Spleen (tissue), 11 donors: ENCODE measurements at regions not wholly inside any gene's neighbourhood (a gene's known extent, or its start where the extent isn't known, plus 50 kb on each side); places are given as distances from the start of the nearest gene placed in this dataset.

ENCODE experiments used
- DNase-seq: peaks from one replicate; pipeline ENCODE4 v3.0.0-alpha.2; 2020
- H3K27ac ChIP-seq, 8 donors: fragments of 200-600 bp; sonication (generic) in 7 of 8; 1 replicate in 4 of 8; 2 replicates in 4 of 8; pipeline versions ENCODE4 v1.5.0 to v1.8.0; 2016 to 2021; ENCODE audit warnings: inconsistent platforms in 4 of 8, mild to moderate bottlenecking in 4 of 8, moderate library complexity in 1 of 8
- H3K27me3 ChIP-seq, 7 donors: fragments of 200-600 bp; sonication (generic) in 6 of 7; replicated peaks in 1 of 7; 1 replicate in 4 of 7; 2 replicates in 3 of 7; pipeline versions ENCODE4 v1.5.0 to v1.8.0; 2016 to 2021; ENCODE audit warnings: inconsistent platforms in 3 of 7, mild to moderate bottlenecking in 1 of 7
- H3K36me3 ChIP-seq, 6 donors: fragments of 200-600 bp; sonication (generic) in 5 of 6; 1 replicate in 4 of 6; 2 replicates in 2 of 6; pipeline versions ENCODE4 v1.5.0 to v1.8.0; 2016 to 2021; ENCODE audit warnings: inconsistent platforms in 2 of 6
- H3K4me1 ChIP-seq, 6 donors: fragments of 200-600 bp; sonication (generic) in 5 of 6; 1 replicate in 3 of 6; 2 replicates in 3 of 6; pipeline versions ENCODE4 v1.5.0 to v1.8.0; 2016 to 2021; ENCODE audit warnings: inconsistent platforms in 3 of 6
- H3K4me3 ChIP-seq, 8 donors: fragments of 200-600 bp; sonication (generic) in 7 of 8; 1 replicate in 4 of 8; 2 replicates in 4 of 8; pipeline versions ENCODE4 v1.5.0 to v1.8.0; 2016 to 2021; ENCODE audit warnings: inconsistent platforms in 4 of 8, mild to moderate bottlenecking in 4 of 8, moderate library complexity in 2 of 8
- H3K9me3 ChIP-seq, 8 donors: fragments of 200-600 bp; sonication (generic) in 7 of 8; 1 replicate in 4 of 8; 2 replicates in 4 of 8; pipeline versions ENCODE4 v1.5.0 to v1.8.0; 2016 to 2021; ENCODE audit warnings: inconsistent platforms in 4 of 8
- POLR2A ChIP-seq, 3 donors: fragments of 450-650 bp; IDR thresholded peaks; one replicate each; pipeline ENCODE4 v1.5.1; 2017; ENCODE audit warnings: antibody characterized with exemption in 3 of 3, mild to moderate bottlenecking in 1 of 3
- POLR2AphosphoS5 ChIP-seq, 3 donors: sonication (generic); formaldehyde crosslinking; IDR thresholded peaks; one replicate each; pipeline ENCODE4 v1.5.1; 2017; ENCODE audit warnings: antibody characterized with exemption in 3 of 3
- WGBS, 5 donors: extraction: QIAGEN DNeasy Blood & Tissue Kit in 3 of 5; methylation state at CpG; one replicate each; pipeline versions ENCODE4 v1.1.5 to v1.1.7; 2013 to 2018; 5-methylcytosine and 5-hydroxymethylcytosine counted together
- intact Hi-C: fragments of 100-400 bp; cut with DNase I; formaldehyde crosslinking; loops from one replicate; pipeline ENCODE4 v1.15.0; 2023; ENCODE audit warnings: low total_unique reads
- TF ChIP-seq, protein P1 (sequence below), 11 experiments: fragments of 200-600 bp in 7 of 11; fragments of 450-650 bp in 4 of 11; sonication (generic) in 4 of 11; IDR thresholded peaks in 8 of 11; conservative IDR thresholded peaks in 3 of 11; 1 replicate in 7 of 11; 2 replicates in 4 of 11; pipeline versions ENCODE4 v1.4.0 to v1.8.0; 2016 to 2021; ENCODE audit warnings: antibody characterized with exemption in 11 of 11, inconsistent platforms in 4 of 11, mild to moderate bottlenecking in 1 of 11
- donor health status: healthy with polysubstance abuse.
- donor health status: DM: no; HTN: no; CAD: no; lungs with moderate emphysema.
- donor health status: DM: no; HTN: no; CAD: no.
- donor health status: Bipolar disorder and iron deficiency.
- donor health status: healthy.
- donor health status: DM: no; HTN: no; CAD: no.
- donor health status: DM: yes; HTN: yes; CAD: no.

DNA sequence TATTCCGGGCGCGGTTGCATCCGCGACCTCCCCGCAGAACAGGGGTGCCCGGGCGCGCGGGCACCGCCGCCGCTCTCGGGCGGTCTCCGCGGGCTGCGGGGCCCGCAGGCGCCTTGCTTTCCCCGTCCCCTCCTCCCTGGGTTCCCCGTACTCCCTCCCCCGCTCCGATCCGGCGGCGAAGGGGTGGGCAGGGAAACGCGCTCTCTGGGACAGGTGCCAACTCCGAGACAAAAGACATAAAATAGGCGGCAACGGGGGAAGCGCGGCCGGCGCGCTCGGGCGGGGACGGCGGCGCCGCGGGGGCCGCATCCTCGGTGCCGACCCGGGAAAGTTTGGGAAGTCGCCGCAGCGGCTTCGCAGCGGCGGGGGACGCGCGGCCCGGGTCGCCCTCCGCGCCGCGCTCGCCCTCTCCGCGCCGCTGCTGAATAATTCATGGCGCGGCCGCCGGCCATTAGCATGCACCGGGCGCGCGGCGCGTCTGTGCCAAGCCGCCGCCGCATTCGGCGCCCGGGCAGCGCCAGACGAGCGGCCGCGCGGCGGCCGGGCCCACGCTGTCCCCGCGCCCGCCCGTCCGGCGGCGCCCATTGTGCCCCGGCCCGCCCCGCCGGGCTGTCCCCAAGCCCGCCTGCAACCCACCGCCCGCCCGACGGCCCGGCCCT, 78.7 kb upstream of the PPARA start:
- peak overlapping the region; percentile 80 to 98 (median 94) for H3K27ac ChIP-seq
- DNase-seq = peak; percentile 92
- intact Hi-C loops = loop anchor here (10.0 kb wide), 1 partner anchor 67 kb away; no protein-coding TSS in a partner anchor
- peaks cover 0 to 3% (median 0%) of the 10 kb centered on the region in 7 donors for H3K27me3 ChIP-seq
- TF ChIP-seq POLR2A (IDR thresholded peaks at IDR 0.05) = peak in 1 of 3 donors; percentile 32
- TF ChIP-seq POLR2AphosphoS5 (IDR thresholded peaks at IDR 0.05) = peak; percentile 80 to 89 (median 84)
- TF ChIP-seq, protein P1, sequence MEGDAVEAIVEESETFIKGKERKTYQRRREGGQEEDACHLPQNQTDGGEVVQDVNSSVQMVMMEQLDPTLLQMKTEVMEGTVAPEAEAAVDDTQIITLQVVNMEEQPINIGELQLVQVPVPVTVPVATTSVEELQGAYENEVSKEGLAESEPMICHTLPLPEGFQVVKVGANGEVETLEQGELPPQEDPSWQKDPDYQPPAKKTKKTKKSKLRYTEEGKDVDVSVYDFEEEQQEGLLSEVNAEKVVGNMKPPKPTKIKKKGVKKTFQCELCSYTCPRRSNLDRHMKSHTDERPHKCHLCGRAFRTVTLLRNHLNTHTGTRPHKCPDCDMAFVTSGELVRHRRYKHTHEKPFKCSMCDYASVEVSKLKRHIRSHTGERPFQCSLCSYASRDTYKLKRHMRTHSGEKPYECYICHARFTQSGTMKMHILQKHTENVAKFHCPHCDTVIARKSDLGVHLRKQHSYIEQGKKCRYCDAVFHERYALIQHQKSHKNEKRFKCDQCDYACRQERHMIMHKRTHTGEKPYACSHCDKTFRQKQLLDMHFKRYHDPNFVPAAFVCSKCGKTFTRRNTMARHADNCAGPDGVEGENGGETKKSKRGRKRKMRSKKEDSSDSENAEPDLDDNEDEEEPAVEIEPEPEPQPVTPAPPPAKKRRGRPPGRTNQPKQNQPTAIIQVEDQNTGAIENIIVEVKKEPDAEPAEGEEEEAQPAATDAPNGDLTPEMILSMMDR (IDR thresholded peaks at IDR 0.05 in 8 of 11, conservative IDR thresholded peaks at IDR 0.05 in 3 of 11) = no peak
- H3K36me3 ChIP-seq = peaks cover 0 to 31% (median 5%) of the 10 kb centered on the region in 6 donors
- H3K4me3 ChIP-seq = peak overlapping the region; percentile 50 to 97 (median 76)
- WGBS, 5 donors = 0 to 1% (median 1%) methylated on average over 8 to 109 of the region's 109 CpGs
- H3K4me1 ChIP-seq = peaks cover 6 to 87% (median 82%) of the 10 kb centered on the region in 6 donors
- no peaks in the 10 kb centered on the region for H3K9me3 ChIP-seq

DNA sequence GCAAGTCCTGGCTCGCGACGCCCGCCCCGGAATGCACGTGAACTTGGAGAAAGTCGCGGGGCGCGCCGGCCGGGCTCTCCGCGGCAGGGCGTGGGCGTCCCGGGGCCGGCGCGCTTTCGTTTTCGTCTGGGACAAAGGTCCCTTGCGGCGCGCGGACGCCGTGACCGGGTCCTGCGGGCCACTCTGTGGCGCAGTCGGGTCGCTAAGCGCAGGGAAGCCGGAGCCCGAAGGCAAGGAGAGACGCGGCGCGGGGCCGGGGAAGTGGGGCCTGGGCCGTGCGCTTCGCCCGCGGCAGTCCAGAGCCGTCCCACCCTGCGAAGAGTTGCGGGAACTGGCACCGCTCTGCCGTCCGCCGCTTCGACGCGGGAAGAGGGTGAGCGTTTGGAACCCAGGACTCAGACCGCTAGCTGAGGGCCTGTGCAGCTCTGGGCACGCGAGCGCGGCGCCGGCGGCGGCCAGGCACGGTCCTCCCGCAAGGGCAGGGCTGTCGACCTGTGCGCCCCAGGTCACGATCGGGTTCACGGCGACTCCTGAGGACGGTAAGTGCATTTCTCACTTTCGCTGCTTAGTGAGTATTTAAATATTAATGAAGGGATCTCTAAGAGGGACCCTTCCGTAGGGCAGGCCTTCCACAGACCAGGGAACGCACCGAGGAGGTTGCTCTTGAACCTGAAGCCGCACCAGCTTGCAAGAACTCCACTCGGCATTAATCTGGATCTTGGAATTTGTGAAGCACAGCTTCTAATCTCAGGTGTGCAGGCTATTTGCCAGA, 78.0 kb upstream of the PPARA start:
- TF ChIP-seq, protein P1 (IDR thresholded peaks at IDR 0.05 in 8 of 11, conservative IDR thresholded peaks at IDR 0.05 in 3 of 11) = no peak
- TF ChIP-seq POLR2AphosphoS5 (IDR thresholded peaks at IDR 0.05) (peak in 2 of 3 donors; percentile 64 to 81), POLR2A (IDR thresholded peaks at IDR 0.05) (peak in 1 of 3 donors; percentile 1)
- H3K27me3 ChIP-seq = peaks cover 0 to 3% (median 0%) of the 10 kb centered on the region in 7 donors
- WGBS, 5 donors = 2 to 3% (median 2%) methylated on average over 28 to 81 of the region's 81 CpGs
- peak overlapping the region; percentile 73 to 98 (median 94) for H3K27ac ChIP-seq
- peaks cover 0 to 38% (median 5%) of the 10 kb centered on the region in 6 donors for H3K36me3 ChIP-seq
- intact Hi-C loops = loop anchor here (10.0 kb wide), 1 partner anchor 67 kb away; no protein-coding TSS in a partner anchor
- peaks cover 13 to 87% (median 82%) of the 10 kb centered on the region in 6 donors for H3K4me1 ChIP-seq
- DNase-seq = peak; percentile 90
- H3K9me3 ChIP-seq = no peaks in the 10 kb centered on the region
- peak overlapping the region; percentile 47 to 97 (median 76) for H3K4me3 ChIP-seq

DNA sequence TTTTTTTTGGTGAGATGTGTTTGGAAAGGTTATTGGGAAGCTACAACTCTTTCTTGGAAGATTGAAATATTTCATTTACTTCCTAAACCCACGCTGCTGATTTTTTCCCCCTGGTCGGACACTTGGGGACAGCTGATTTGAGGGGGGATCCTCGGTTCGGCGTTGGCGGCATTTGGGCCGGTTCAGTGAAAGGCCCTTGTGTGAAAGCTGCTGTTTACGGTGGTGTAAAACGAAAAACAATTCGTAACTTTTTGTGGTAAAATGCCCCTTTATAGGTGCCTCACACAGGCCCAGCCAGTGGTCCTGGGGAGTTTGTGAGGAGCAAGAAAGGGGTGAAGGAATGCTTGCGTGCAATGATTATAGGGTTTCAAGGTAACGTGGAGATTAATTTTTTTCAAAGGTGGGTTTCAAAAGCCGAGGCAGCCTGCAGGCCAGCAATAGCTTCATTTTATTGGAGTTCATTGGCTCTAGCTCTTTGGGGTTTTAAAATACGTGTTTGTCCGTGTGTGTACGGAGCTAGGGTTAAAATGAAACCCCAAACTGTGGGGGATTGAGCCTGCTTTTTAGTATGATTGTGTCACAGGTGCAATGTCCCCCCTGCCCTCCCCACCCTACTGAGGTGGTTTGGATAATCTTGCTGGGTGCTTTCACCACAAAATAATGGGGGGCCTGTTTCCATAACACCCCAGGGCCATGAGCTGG, 77.2 kb upstream of the PPARA start:
- WGBS, 5 donors = 40 to 55% (median 44%) methylated on average over 16 of the region's 16 CpGs
- Histone ChIP-seq H3K4me1 (peaks cover 16 to 87% (median 82%) of the 10 kb centered on the region in 6 donors), H3K27me3 (peaks cover 0 to 3% (median 0%) of the 10 kb centered on the region in 7 donors), H3K27ac (peak overlapping the region; percentile 73 to 98 (median 94)), H3K9me3 (no peaks in the 10 kb centered on the region), H3K4me3 (peak overlapping the region; percentile 47 to 97 (median 76)), H3K36me3 (peaks cover 0 to 39% (median 5%) of the 10 kb centered on the region in 6 donors)
- intact Hi-C loops = loop anchor here (10.0 kb wide), 1 partner anchor 68 kb away; no protein-coding TSS in a partner anchor
- no peak for TF ChIP-seq POLR2AphosphoS5 (IDR thresholded peaks at IDR 0.05)
- TF ChIP-seq POLR2A (IDR thresholded peaks at IDR 0.05) = no peak
- TF ChIP-seq, protein P1 (IDR thresholded peaks at IDR 0.05 in 8 of 11, conservative IDR thresholded peaks at IDR 0.05 in 3 of 11) = no peak
- peak; percentile 39 for DNase-seq
